ENCODE measurements at regions not wholly inside any gene's neighbourhood (a gene's known extent, or its start where the extent isn't known, plus 50 kb on each side); places are given as distances from the start of the nearest gene placed in this dataset.

DNA sequence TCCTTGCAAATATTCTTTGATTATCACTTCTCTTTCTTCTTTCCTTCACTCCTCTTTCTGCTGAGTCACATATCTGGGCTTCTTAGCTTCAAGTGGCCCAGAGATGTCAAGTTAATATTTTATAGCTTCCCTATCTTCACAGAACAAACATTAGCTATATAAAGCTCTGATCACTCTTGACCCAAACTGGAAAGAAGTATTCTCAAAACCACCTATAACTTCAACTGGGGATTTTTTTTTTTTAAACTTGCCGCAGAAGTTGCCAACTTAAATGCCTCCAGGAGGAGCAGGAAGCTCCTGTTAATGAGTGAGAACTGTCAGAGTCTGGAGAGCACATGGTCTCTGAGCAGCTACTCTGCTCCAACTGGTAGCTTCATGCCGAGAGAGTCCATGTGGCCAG, 233.3 kb upstream of the EDNRA start:
- no peak overlapping the region for H3K9ac ChIP-seq (ENCODE audit: insufficient read depth in 1 of 2, low read depth in 2 of 2, low read length in 2 of 2)
- H3K9me3 ChIP-seq (replicated peaks; ENCODE audit: control insufficient read depth, insufficient read depth, low read depth, low read length), result 0 out of 2 replicates have a peak, but pooled peaks cover 2% of the 10 kb centered on the region
- intact Hi-C loops (cut with micrococcal nuclease) (no loop called here), in situ Hi-C loops (cut with MboI) (no loop called here)
- no peaks in the 10 kb centered on the region for H4K20me1 ChIP-seq (replicated peaks; ENCODE audit: control insufficient read depth, insufficient read depth, low read length)
- H3K36me3 ChIP-seq (ENCODE audit: control insufficient read depth, insufficient read depth, low read length), result no peaks in the 10 kb centered on the region
- H3K79me2 ChIP-seq (ENCODE audit: control insufficient read depth, insufficient read depth, low read length), result no peaks in the 10 kb centered on the region
- CTCF ChIA-PET (ENCODE audit: low intra/inter-chr PET ratio), result no interaction called here
- H3K4me2 ChIP-seq (ENCODE audit: insufficient read depth, low read length), result no peak overlapping the region
- no peak for TF ChIP-seq TAL1 (IDR thresholded peaks at IDR 0.05)
- no peak for TF ChIP-seq SMARCC2 (IDR thresholded peaks at IDR 0.05; ENCODE audit: low read depth)
- no peak for TF ChIP-seq KAT7 (CRISPR knock-in tag; IDR thresholded peaks at IDR 0.05; ENCODE audit: borderline replicate concordance)
- TF ChIP-seq SOX6 (IDR thresholded peaks at IDR 0.05), result no peak
- TF ChIP-seq NR1H2 (CRISPR knock-in tag; IDR thresholded peaks at IDR 0.05), result no peak
- no peak for TF ChIP-seq CCNT2 (IDR thresholded peaks at IDR 0.05; ENCODE audit: borderline replicate concordance, extremely low read depth, insufficient read length, low read depth, low read length)
- TF ChIP-seq, protein P1, sequence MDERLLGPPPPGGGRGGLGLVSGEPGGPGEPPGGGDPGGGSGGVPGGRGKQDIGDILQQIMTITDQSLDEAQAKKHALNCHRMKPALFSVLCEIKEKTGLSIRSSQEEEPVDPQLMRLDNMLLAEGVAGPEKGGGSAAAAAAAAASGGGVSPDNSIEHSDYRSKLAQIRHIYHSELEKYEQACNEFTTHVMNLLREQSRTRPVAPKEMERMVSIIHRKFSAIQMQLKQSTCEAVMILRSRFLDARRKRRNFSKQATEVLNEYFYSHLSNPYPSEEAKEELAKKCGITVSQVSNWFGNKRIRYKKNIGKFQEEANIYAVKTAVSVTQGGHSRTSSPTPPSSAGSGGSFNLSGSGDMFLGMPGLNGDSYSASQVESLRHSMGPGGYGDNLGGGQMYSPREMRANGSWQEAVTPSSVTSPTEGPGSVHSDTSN (CRISPR knock-in tag; IDR thresholded peaks at IDR 0.05; ENCODE audit: low read depth), result no peak
- TF ChIP-seq, protein P1 (tag; conservative IDR thresholded peaks at IDR 0.05; ENCODE audit: low read depth), result no peak
- TF ChIP-seq XRCC4 (IDR thresholded peaks at IDR 0.05; ENCODE audit: extremely low read depth, insufficient read depth, insufficient read length), result no peak
- TF ChIP-seq, protein P2, sequence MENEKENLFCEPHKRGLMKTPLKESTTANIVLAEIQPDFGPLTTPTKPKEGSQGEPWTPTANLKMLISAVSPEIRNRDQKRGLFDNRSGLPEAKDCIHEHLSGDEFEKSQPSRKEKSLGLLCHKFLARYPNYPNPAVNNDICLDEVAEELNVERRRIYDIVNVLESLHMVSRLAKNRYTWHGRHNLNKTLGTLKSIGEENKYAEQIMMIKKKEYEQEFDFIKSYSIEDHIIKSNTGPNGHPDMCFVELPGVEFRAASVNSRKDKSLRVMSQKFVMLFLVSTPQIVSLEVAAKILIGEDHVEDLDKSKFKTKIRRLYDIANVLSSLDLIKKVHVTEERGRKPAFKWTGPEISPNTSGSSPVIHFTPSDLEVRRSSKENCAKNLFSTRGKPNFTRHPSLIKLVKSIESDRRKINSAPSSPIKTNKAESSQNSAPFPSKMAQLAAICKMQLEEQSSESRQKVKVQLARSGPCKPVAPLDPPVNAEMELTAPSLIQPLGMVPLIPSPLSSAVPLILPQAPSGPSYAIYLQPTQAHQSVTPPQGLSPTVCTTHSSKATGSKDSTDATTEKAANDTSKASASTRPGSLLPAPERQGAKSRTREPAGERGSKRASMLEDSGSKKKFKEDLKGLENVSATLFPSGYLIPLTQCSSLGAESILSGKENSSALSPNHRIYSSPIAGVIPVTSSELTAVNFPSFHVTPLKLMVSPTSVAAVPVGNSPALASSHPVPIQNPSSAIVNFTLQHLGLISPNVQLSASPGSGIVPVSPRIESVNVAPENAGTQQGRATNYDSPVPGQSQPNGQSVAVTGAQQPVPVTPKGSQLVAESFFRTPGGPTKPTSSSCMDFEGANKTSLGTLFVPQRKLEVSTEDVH (IDR thresholded peaks at IDR 0.05; ENCODE audit: low read depth, partially characterized antibody), result no peak
- TF ChIP-seq GABPB2 (CRISPR knock-in tag; conservative IDR thresholded peaks at IDR 0.05), result no peak
- TF ChIP-seq MTA1 (IDR thresholded peaks at IDR 0.05; ENCODE audit: borderline replicate concordance), result no peak
- TF ChIP-seq, protein P3, sequence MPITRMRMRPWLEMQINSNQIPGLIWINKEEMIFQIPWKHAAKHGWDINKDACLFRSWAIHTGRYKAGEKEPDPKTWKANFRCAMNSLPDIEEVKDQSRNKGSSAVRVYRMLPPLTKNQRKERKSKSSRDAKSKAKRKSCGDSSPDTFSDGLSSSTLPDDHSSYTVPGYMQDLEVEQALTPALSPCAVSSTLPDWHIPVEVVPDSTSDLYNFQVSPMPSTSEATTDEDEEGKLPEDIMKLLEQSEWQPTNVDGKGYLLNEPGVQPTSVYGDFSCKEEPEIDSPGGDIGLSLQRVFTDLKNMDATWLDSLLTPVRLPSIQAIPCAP (CRISPR knock-in tag; IDR thresholded peaks at IDR 0.05; ENCODE audit: borderline replicate concordance), result no peak
- H3K27ac ChIP-seq (ENCODE audit: extremely low read depth, low read depth, low read length), result no peak overlapping the region
- POLR2A ChIA-PET, result no interaction called here
- no peak for ATAC-seq
- no peak for DNase-seq (ENCODE audit: extremely low read depth in 1 of 4, low spot score in 3 of 4)
- H3K4me1 ChIP-seq (replicated peaks in 1 of 2; ENCODE audit: control insufficient read depth in 2 of 2, insufficient read depth in 2 of 2, low read length in 2 of 2), result no peaks in the 10 kb centered on the region
- 0% methylated on average over 2 of the region's 2 CpGs for WGBS (ENCODE audit: insufficient coverage, low coverage, missing lambda C conversion rate)
- H3K4me3 ChIP-seq, result no peak overlapping the region
- no peaks in the 10 kb centered on the region for H3K27me3 ChIP-seq (ENCODE audit: control insufficient read depth in 2 of 2, insufficient read depth in 2 of 2, low read length in 2 of 2)
- H3K9me1 ChIP-seq (ENCODE audit: control insufficient read depth, insufficient read depth, low read length), result no peaks in the 10 kb centered on the region
- FAIRE-seq, result no peak
- no TSS peak for BruUV-seq (replicated peaks)
- no peak overlapping the region for H2AFZ ChIP-seq (ENCODE audit: low read depth, low read length)
